Colonic mucosa (tissue), 4 donors: ENCODE measurements at regions not wholly inside any gene's neighbourhood (a gene's known extent, or its start where the extent isn't known, plus 50 kb on each side); places are given as distances from the start of the nearest gene placed in this dataset.

ENCODE experiments used
- DNase-seq: peaks from one replicate; pipeline ENCODE4 v3.0.0-alpha.2; 2020
- H3K27ac ChIP-seq: fragments of 200-600 bp; one replicate; pipeline ENCODE4 v1.8.0; 2021
- H3K27me3 ChIP-seq: fragments of 200-600 bp; one replicate; pipeline ENCODE4 v1.8.0; 2021
- H3K36me3 ChIP-seq: fragments of 200-600 bp; one replicate; pipeline ENCODE4 v1.8.0; 2021
- H3K4me1 ChIP-seq: fragments of 200-600 bp; one replicate; pipeline ENCODE4 v1.8.0; 2021; ENCODE audit warnings: mild to moderate bottlenecking
- H3K4me3 ChIP-seq: fragments of 200-600 bp; one replicate; pipeline ENCODE4 v1.8.0; 2021
- H3K9ac ChIP-seq, 2 donors: one replicate each; pipeline ENCODE4 v1.7.0; 2013; ENCODE audit warnings: control low read depth in 2 of 2, low read depth in 2 of 2, low read length in 2 of 2
- H3K9me3 ChIP-seq: fragments of 200-600 bp; one replicate; pipeline ENCODE4 v1.8.0; 2021
- CTCF ChIP-seq: fragments of 200-600 bp; IDR thresholded peaks from one replicate; pipeline ENCODE4 v1.8.0; 2022; ENCODE audit warnings: antibody characterized with exemption, mild to moderate bottlenecking
- intact Hi-C: fragments of 100-400 bp; cut with DNase I; formaldehyde crosslinking; loops from one replicate; pipeline ENCODE4 v1.14.1; 2022
- donor health status: healthy.
- donor health status: DM: no; HTN: no; CAD: no.
- donor health status: DM: no; HTN: no; CAD: no.

- no peak for DNase-seq
- Histone ChIP-seq H3K4me1 (no peaks in the 10 kb centered on the region), H3K27ac (no peak overlapping the region), H3K9me3 (no peaks in the 10 kb centered on the region), H3K27me3 (no peaks in the 10 kb centered on the region), H3K9ac (no peak overlapping the region), H3K4me3 (no peak overlapping the region), H3K36me3 (no peaks in the 10 kb centered on the region)
- TF ChIP-seq CTCF, result no peak
- intact Hi-C loops, result no loop called here
These were observed 69.3 kb upstream of the ST8SIA2 start for GRCh38 chr15:92324101-92324963.

- TF ChIP-seq CTCF, result no peak
- intact Hi-C loops, result no loop called here
These were observed 67.4 kb upstream of the ST8SIA2 start for GRCh38 chr15:92326236-92326635.

GRCh38 chr15:92327033-92327432 is 66.6 kb upstream of the ST8SIA2 start:
- H3K27ac ChIP-seq, result no peak overlapping the region
- DNase-seq, result no peak
- no peak overlapping the region for H3K9ac ChIP-seq
- TF ChIP-seq CTCF, result no peak
- H3K36me3 ChIP-seq, result no peaks in the 10 kb centered on the region
- no peaks in the 10 kb centered on the region for H3K4me1 ChIP-seq
- no peak overlapping the region for H3K4me3 ChIP-seq
- H3K9me3 ChIP-seq, result no peaks in the 10 kb centered on the region
- no peaks in the 10 kb centered on the region for H3K27me3 ChIP-seq
- intact Hi-C loops, result no loop called here

More at GRCh38 chr15:92326236-92326635, 67.4 kb upstream of the ST8SIA2 start:
- Histone ChIP-seq H3K36me3 (no peaks in the 10 kb centered on the region), H3K9ac (no peak overlapping the region), H3K9me3 (no peaks in the 10 kb centered on the region), H3K27ac (no peak overlapping the region), H3K4me1 (no peaks in the 10 kb centered on the region), H3K27me3 (no peaks in the 10 kb centered on the region), H3K4me3 (no peak overlapping the region)
- DNase-seq, result no peak

- DNase-seq, result no peak
- intact Hi-C loops, result no loop called here
- no peaks in the 10 kb centered on the region for H3K36me3 ChIP-seq
- no peaks in the 10 kb centered on the region for H3K4me1 ChIP-seq
- no peak overlapping the region for H3K4me3 ChIP-seq
- no peaks in the 10 kb centered on the region for H3K9me3 ChIP-seq
- TF ChIP-seq CTCF, result no peak
- no peak overlapping the region for H3K9ac ChIP-seq
- no peaks in the 10 kb centered on the region for H3K27me3 ChIP-seq
- H3K27ac ChIP-seq, result no peak overlapping the region
These were observed 65.5 kb upstream of the ST8SIA2 start for GRCh38 chr15:92328207-92328606.

- H3K4me3 ChIP-seq, result no peak overlapping the region
- intact Hi-C loops, result no loop called here
- no peak for DNase-seq
- no peak for TF ChIP-seq CTCF
- no peaks in the 10 kb centered on the region for H3K27me3 ChIP-seq
- no peaks in the 10 kb centered on the region for H3K36me3 ChIP-seq
- no peak overlapping the region for H3K27ac ChIP-seq
- H3K9me3 ChIP-seq, result no peaks in the 10 kb centered on the region
- no peaks in the 10 kb centered on the region for H3K4me1 ChIP-seq
- no peak overlapping the region for H3K9ac ChIP-seq
These were observed 61.4 kb upstream of the ST8SIA2 start for GRCh38 chr15:92332125-92332899.
